ENCODE measurements at regions not wholly inside any gene's neighbourhood (a gene's known extent, or its start where the extent isn't known, plus 50 kb on each side); places are given as distances from the start of the nearest gene placed in this dataset.
"Not testable (repeated sequence)": the region's sequence is repeated elsewhere in the genome, so short reads cannot be mapped to it uniquely, and the experiment has no call there.

DNA sequence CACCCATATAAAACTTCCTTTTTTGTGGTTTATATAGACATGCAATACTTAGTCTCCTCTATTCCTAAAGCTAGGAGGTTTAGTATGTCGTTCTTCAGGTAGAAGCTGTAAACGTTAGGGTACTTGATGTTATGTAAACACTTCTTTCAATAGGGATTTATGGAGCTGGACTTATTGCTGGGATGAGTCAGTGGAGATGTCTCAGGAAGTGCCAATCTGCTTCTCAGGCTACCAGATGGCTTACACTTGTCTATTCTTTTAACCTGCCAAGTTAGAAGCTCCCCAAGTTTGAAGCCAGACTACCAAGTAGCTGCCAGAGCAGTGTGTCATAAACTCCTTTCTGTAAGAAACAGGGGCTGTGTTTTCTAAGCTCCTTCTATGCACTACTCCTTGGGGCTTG is 756.5 kb upstream of the LRRTM1 start:
- DNase-seq (ENCODE audit: low spot score) = no peak

DNA sequence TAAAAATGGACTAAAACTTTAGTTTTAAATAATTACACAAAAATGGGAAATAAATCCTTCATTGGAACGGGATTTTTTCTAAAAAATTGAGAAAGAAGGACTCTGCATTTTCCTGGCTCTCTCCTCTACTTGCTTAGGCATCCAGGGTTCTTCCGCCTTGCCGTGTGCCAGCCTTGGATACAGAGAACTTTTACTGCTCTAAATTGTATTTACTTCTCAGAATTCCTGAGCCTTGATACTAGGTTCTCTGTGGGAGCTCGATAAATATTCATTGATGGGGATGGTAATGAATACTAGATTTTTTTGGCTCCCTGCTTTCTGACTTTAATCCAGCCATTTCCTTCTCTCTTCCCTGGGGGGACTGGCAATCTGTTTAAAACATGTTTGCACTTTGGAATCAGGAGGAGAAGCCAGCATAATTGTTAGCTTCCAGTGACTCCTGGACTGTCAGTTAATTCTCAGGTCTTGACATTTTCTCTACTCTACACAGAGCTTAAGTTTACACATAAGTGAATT is 746.1 kb upstream of the LRRTM1 start:
- DNase-seq (ENCODE audit: low spot score) = no peak

DNA sequence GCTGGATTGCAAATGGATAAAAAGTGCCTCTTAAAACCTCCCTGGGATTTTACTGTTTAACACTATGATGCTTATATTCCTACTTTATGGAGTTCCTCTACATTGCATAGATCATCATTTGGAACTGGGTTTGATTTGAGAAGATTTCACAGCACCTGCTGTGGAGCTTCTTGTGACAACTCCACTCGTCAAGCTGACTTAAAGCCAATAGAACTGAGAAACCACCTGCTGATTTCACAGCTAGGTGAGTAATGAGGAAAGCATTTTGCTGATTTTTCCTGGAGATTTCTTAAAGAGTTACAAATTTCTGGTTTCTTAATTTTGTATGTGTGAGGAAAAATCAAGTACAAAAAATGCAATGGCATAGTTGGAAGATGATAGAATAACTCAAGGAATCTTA is 739.1 kb upstream of the LRRTM1 start:
- DNase-seq (ENCODE audit: low spot score) = no peak

DNA sequence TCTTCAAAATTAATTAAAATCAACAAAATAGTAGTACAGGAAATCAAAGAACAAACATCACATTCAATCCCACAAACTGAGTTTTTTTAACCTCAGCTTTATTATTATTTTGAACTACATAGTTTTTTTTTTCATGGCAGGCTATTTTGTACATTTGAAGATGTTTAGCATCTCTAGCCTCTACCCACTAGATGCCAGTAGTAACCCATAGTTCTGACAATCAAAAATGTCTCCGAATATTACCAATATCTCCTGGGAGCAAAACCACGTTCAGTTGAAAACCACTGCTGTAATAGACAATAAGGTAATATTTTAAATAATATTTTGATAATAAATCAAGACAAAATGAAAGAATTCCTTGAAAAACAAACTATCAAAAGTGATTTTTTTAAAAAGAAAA is 702.6 kb upstream of the LRRTM1 start:
- DNase-seq (ENCODE audit: low spot score) = no peak

DNA sequence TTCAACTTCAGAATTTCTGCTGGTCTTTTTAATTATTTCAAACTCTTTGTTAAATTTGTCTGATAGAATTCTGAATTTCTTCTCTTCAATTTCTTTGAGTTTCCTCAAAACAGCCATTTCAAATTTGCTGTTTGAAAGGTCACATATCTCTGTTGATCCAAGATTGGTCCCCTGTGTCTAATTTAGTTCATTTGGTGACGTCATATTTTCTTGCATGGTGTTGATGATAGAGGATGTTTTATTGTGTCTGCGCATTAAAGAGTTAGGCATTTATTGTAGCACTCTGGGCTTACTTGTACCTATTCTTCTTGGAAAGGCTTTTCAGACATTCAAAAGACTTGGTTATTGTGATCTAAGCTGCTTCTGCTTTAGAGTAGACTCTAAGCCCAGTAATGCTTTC is 698.4 kb upstream of the LRRTM1 start:
- no peak for DNase-seq (ENCODE audit: low spot score)

DNA sequence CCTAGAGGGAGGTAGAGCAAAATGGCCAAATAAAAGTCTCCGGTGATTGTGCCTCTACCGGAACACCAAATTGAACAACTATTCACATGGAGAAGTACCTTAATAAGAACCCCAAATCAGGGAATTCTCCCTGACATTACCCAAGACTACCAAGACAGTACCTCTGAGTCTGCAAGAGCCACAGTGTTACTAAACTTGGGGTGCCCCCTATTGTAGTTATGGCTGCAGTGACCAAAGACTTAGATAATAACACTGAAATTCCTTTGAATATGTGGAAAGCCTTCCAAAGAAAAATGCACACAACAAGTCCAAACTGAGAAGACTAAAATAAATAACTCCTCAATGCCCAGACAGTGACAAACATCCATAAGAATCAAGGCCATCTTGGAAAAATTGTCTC is 682.9 kb upstream of the LRRTM1 start:
- DNase-seq (ENCODE audit: low spot score) = no peak

DNA sequence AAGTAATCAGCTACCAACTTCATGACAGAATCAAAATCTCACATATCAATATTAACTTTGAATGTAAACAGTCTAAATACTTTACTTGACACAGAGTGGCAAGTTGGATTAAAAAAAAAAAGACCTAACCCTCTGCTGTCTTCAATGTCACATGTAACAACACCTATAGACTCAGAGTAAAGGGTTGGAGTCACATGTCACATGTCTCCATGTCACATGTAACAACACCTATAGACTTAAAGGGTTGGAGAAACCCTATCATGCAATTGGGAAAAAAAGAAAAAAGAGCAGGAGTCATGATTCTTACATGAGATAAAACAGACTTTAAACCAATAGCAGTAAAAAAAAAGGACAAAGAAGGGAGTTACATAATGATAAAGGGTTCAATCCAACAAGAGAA is 665.3 kb upstream of the LRRTM1 start:
- no peak for DNase-seq (ENCODE audit: low spot score)

DNA sequence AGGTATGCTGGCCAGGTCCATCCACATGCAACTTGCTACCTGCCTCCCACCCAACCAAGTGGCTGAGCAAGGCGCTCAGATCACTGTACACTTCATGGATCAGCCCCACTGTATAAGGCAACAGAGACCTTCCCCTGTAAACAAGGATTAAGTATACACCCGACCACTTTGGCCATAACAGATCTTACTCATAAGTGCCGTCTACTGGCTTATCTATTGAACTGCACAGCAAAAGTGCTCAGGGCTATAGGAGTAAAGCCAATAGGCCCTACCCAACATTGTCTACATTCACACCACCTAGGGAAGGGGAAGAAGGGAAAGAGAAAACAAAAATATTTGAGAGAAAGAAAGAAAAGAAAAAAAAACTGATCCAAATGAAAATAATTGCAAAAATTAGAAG is 663.9 kb upstream of the LRRTM1 start:
- DNase-seq (ENCODE audit: low spot score) = no peak

DNA sequence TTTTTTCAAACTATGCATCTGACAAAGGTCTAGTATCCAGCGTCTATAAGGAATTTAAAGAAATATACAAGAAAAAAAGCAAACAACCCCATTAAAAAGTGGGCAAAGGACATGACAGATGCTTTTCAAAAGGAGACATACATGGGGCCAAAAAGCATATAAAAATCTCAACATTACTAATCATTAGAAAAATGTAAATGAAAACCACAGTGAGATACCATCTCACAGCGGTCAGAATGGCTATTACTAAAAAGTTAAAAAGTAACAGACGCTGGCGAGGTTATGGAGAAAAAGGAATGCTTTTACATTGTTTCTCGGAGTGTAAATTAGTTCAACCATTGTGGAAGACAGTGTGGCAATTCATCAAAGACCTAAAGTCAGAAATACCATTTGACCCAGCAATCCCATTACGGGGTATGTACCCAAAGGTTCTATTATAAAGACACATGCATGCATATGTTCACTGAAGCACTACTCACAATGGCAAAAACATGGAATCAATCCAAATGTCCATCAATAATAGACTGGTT is 643.1 kb upstream of the LRRTM1 start:
- no peak for DNase-seq (ENCODE audit: low spot score)

DNA sequence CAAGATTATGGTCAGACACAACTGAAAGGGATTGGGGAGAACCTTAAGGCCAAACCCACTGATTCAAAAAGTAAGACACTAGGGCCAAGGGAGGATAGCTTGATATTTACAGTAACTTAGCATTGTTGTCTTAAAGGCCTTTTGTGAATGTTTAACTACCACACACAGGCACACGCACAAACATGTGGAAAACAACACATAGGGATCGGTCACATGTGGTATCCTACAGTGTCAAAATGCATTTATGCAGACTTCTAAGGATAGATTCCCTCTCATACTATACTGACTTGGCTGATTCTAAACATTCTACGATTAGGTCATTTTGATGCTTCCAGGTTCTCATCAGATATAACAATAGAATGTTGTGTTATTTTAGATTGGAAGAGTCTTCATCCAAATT is 638.9 kb upstream of the LRRTM1 start:
- DNase-seq (ENCODE audit: low spot score) = no peak

DNA sequence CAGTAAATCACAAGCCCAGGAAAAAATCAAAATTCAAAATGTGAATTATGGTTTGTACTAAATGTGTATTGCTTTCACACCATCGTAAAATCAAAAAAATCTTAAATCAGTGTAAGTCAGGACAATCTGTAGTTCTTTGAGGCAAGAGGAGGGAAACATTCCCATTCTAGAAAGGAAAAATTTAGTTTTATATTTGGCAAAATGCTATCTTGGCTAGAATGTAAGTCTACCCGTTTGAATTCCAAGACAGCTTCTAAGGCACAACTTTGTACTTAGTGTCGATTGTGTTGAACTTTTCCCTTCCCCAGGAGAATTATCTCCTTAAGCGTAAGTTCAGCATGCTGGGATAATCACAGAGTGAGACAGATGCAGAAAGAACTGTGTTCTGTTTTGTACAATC is 638.2 kb upstream of the LRRTM1 start:
- no peak for DNase-seq (ENCODE audit: low spot score)

DNA sequence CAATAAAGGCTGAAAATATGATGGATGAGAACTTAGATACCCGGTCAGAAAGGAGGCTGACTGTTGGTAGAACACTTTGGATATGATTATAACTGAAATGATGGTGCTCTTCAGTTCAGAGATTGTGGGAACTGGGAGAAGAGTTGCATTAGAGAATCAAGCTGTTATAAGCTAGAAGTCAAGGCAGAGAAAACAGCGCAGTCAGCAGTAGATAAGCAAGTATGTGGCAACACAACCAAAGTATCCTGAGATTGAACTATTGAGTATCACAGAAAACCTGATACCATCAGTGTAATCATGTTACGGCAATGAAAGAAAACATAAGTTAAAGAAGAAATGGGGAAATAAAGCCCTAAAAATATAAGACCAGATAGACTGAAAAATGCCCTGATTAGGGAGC is 633.9 kb upstream of the LRRTM1 start:
- no peak for DNase-seq (ENCODE audit: low spot score)

DNA sequence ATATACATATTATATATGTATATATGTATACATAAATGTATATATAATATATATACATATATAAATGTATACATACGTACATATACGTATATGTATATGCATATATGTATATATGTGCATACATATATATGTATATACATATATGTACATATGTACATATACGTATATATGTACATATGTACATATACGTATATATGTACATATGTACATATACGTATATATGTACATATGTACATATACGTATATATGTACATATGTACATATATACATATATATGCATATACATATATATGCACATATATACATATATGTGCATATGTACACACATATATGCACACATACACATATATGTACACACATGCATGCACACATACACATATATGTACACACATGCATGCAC is 627.3 kb upstream of the LRRTM1 start:
- not testable (repeated sequence) for DNase-seq (ENCODE audit: low spot score)

DNA sequence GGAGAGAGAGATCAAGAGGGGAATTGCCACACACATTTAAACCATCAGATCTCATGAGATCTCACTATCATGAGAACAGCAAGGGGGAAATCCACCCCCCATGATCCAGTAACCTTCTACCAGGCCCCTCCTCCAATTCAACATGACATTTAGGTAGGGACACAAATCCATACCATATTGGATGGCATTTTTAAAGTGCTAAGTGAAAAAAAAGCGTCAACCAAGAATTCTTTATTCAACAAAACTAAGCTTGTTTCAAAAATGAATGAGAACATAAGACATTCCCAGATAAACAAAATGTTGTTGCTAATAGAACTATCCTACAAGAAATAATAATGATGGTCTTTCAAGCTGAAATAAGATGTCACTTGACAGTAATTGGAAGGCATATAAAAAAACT is 626.2 kb upstream of the LRRTM1 start:
- DNase-seq (ENCODE audit: low spot score) = no peak

DNA sequence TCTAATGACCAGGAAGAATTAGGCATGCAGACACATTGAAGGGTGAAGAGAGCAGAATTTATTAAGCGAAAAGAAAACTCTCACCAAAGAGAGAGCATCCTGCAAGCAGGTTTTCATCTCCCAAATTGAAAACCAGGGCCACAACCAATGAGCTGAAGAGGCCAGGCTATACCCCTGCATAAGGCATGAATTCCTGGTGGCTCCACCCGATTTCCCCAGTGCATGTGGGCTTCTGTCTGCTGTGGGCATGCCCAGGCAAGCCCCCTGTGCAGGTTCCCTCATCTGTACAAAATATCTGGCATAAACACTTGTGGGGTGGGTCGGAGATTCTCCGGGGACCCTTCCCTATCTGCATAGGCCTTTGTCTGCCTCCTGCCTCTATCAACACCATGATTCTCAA is 621.6 kb upstream of the LRRTM1 start:
- no peak for DNase-seq (ENCODE audit: low spot score)

DNA sequence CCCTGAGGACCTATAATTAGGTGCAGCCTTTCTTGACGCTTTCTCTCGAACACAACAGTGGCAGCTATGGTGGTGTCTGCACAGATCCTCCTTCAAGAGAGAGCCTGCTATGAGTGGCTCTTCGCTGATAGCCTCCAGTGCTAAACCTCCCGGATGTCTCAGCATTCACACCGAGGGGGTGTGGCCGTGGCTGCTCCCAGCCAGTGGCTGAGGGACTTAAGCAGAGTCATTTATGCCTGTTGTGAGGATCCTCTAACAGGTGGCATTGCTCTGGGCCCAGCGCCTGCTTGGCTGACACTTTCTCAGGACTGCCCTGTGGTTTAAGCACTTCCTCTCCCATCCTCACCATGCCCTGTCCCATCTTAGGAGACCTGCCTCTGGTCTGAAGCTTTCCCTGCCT is 592.0 kb upstream of the LRRTM1 start:
- no peak for DNase-seq (ENCODE audit: low spot score)

DNA sequence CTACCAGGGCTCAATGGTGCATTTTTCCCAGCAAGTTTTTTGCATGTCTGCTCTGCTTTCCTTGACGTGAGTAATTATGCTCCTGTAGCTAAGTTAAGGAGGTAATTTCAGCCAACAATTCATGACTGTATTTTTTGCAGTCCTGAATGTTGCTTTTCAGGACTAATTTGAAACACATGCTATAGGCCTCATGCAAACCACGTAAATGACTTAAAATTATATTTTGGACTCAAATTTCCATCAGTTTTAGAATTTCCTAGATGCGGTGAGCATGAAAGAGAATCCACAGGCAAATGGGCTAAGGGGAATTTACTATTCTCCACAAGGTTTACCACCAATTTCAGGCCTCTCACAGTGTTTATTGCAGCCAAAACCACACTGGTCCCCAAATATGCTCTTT is 589.9 kb upstream of the LRRTM1 start:
- DNase-seq (ENCODE audit: low spot score) = no peak

DNA sequence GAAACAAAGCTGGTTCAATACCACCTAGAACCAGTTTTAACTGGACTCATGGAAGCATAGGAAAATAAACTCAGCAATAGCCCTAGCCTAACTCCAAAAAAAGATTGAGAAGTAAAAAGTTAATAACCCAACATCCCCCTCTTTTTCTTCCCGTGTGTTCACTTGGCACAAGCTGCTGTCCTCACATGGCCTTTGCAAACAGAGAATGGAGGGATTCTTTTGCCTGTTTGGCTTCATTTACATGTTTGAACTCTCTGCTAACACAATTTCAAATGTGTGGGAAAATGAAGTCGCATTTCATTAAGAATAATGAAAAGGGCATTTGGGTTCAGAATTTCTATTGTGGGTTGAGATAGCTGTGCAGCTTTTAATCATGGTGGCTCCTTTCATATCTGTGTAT is 589.2 kb upstream of the LRRTM1 start:
- DNase-seq (ENCODE audit: low spot score) = no peak

DNA sequence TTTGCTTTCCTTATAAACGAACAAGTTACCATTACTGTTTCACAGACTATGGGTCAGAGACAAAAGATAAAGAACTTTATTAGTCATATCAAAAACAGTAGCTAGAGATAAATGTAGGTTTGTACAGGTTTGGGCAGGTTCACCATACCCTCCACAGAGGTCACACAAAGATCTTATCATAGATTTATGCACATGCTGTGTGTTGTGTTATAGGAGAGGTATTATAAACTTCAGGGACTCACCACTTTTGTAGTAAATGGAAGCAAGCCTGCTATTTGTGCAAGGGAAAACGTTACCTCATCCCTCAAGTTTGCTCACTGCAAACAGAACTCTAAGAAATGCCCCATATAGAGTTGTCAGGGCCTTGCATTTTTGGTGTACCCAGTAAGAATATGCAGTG is 584.5 kb upstream of the LRRTM1 start:
- no peak for DNase-seq (ENCODE audit: low spot score)

DNA sequence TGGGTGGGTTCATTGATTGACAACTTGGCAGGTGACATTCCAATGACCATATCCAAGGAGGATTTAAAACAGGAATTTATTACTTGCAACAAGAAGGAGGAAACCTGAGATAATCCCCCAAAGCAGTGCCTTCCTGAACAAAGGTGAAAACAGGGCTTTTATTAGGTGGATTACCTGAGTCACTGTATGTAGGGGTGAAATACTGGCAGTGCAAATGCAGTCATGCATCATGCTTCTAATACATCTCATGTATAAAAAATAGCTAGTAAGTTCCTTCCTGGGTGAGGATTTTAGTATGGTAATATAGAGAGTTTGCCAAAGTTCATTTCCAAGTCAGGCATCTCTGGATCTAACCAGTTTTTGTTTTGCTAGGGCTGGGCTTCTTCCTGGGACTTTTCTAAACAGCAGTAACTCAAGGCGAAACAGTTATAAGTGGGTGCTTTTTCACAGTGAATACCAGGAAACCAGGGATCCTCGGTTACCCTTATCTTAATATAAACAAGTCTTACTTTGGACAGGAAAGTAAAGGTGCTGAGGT is 583.4 kb upstream of the LRRTM1 start:
- DNase-seq (ENCODE audit: low spot score) = no peak

DNA sequence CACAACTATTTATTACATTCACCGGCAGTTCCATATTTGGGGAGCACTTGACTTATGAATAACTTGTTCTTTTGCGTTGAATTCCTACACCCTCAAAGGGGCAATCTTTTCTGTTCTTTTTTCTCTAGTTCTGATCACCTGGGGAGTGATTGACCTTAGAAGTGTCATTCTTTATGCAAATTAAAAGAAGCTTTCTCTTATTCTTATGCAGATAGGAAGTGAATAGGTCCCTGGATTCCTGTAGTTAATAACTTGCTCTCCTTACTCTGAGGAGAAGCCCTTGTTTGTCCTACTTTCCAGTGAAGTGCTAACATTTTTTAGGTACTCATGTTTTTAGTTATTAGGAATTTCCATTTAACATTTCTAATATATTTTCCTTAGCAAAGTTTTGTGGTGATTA is 569.8 kb upstream of the LRRTM1 start:
- DNase-seq (ENCODE audit: low spot score) = no peak

DNA sequence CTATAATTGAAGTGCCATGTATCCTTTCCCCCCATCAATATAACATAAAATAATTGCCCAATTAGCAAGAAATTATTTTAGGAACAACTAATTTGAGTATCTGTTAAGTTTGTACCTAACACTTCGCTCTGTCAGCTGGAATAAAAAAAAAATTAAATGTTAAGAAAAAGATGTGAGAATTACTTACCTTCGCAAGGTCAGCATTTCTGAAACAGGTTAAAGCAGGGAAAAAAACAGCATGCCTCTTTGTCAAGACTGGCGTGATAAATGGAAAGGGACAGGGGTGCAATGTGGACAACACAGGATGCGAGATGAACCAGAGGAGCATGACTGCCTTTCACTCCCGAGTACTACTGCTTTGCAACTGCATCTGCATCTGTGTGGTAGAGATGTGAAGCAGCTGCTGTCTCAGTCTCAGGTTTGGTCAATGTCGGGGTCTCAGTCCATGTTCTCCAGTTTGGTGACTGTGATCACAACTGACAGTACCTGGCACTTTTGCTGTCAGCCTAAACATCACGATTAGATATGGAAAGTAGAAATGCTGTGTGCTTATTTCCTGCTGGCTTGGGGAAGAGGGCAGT is 565.4 kb upstream of the LRRTM1 start:
- no peak for DNase-seq (ENCODE audit: low spot score)

DNA sequence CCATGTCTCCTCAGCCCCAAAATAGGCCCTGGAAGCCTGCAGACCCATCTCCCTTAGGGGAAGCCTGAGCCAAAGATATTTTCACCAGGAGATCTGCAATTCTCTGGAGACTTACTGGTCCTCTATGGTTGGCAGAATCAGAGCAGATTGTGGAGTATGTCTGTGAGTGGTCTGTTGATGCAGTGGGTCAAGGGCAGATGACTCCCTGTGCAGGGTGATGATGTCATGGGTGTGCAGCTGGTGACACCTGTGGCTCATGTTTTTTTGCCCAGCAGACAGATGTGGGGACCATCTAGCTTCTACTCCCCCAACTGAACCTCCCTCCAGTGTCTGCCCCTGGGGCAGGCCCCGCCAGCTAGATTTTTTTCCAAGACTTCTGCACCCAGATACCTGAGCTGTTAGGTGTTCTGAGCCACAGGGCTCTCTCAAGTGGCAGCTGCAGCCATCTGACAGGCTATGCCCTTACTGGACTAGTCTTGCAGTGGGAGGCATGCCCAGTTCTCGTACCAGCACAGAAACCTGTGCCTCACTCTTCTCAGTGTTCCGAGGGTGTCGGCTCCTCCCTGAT is 558.7 kb upstream of the LRRTM1 start:
- no peak for DNase-seq (ENCODE audit: low spot score)

DNA sequence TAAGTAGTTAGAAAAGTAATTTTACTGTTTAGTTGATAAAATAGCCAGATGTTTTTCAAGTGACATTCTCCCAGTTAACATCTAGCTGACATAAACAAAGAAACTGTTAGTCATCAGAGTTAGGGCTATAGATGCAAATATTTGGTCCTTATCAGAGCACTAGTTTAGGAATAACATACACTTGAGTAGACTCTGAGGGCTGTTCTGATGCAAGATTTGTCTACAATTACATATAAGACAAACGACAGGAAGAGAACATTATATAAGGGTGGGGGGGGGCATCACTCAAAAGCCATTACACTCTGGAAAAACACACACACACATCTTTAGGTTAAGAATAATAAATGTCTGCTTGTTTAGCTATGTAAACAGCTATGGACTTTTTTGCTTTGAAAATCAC is 554.4 kb upstream of the LRRTM1 start:
- no peak for DNase-seq (ENCODE audit: low spot score)

Data from hematopoietic multipotent progenitor cell treated with erythropoietin and hydrocortisone succinate and interleukin-3 and kit ligand, for 15 days (in vitro differentiated cells).